ENCODE measurements at regions not wholly inside any gene's neighbourhood (a gene's known extent, or its start where the extent isn't known, plus 50 kb on each side); places are given as distances from the start of the nearest gene placed in this dataset.

DNA sequence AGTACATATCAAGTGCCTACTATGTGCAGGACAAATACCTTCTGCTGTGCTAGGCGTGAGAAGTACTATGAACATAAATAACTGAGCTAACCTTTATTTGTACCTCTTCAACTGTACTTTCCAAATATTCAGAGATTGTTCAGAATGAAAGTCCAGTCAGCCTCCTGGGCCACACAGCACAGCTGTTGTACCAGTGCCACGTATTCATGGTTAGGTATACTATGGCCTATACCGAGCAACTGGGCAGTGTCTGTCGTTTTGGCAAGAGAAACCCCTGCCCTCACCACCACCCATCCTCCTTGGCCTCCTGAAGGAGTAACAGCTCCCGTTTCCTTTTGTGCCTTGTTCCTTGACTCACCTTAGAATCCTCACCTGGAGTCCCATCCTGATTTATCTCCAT lies 53.0 kb downstream of the RASSF10 start:
- TF ChIP-seq, protein P1, sequence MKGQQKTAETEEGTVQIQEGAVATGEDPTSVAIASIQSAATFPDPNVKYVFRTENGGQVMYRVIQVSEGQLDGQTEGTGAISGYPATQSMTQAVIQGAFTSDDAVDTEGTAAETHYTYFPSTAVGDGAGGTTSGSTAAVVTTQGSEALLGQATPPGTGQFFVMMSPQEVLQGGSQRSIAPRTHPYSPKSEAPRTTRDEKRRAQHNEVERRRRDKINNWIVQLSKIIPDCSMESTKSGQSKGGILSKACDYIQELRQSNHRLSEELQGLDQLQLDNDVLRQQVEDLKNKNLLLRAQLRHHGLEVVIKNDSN (IDR thresholded peaks at IDR 0.05) = no peak
- no peak for TF ChIP-seq TAF1 (IDR thresholded peaks at IDR 0.05; ENCODE audit: low read depth)
- TF ChIP-seq EP300 (IDR thresholded peaks at IDR 0.05; ENCODE audit: borderline replicate concordance) = no peak
- TF ChIP-seq CEBPB (IDR thresholded peaks at IDR 0.05) = no peak
- TF ChIP-seq, protein P2, sequence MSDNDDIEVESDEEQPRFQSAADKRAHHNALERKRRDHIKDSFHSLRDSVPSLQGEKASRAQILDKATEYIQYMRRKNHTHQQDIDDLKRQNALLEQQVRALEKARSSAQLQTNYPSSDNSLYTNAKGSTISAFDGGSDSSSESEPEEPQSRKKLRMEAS (IDR thresholded peaks at IDR 0.05) = no peak
- TF ChIP-seq, protein P3, sequence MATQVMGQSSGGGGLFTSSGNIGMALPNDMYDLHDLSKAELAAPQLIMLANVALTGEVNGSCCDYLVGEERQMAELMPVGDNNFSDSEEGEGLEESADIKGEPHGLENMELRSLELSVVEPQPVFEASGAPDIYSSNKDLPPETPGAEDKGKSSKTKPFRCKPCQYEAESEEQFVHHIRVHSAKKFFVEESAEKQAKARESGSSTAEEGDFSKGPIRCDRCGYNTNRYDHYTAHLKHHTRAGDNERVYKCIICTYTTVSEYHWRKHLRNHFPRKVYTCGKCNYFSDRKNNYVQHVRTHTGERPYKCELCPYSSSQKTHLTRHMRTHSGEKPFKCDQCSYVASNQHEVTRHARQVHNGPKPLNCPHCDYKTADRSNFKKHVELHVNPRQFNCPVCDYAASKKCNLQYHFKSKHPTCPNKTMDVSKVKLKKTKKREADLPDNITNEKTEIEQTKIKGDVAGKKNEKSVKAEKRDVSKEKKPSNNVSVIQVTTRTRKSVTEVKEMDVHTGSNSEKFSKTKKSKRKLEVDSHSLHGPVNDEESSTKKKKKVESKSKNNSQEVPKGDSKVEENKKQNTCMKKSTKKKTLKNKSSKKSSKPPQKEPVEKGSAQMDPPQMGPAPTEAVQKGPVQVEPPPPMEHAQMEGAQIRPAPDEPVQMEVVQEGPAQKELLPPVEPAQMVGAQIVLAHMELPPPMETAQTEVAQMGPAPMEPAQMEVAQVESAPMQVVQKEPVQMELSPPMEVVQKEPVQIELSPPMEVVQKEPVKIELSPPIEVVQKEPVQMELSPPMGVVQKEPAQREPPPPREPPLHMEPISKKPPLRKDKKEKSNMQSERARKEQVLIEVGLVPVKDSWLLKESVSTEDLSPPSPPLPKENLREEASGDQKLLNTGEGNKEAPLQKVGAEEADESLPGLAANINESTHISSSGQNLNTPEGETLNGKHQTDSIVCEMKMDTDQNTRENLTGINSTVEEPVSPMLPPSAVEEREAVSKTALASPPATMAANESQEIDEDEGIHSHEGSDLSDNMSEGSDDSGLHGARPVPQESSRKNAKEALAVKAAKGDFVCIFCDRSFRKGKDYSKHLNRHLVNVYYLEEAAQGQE (IDR thresholded peaks at IDR 0.05; ENCODE audit: low read depth) = no peak
- TF ChIP-seq RAD21 (IDR thresholded peaks at IDR 0.05; ENCODE audit: low read depth) = no peak
- no peak for TF ChIP-seq EGR1 (IDR thresholded peaks at IDR 0.05)
- no peak for TF ChIP-seq TEAD4 (IDR thresholded peaks at IDR 0.05)
- no peak for TF ChIP-seq YY1 (IDR thresholded peaks at IDR 0.05; ENCODE audit: low read depth)
- no peak for TF ChIP-seq CREB1 (IDR thresholded peaks at IDR 0.05; ENCODE audit: low read depth)
- no peak for TF ChIP-seq FOXM1 (IDR thresholded peaks at IDR 0.05; ENCODE audit: borderline replicate concordance, low read depth)
- no peak for TF ChIP-seq NFIC (IDR thresholded peaks at IDR 0.05)
- no peak for TF ChIP-seq TCF12 (IDR thresholded peaks at IDR 0.05; ENCODE audit: low read depth)
